AG09309 (cell line): ENCODE measurements at regions not wholly inside any gene's neighbourhood (a gene's known extent, or its start where the extent isn't known, plus 50 kb on each side); places are given as distances from the start of the nearest gene placed in this dataset.

Experiments used
- DNase-seq: peaks from one replicate; pipeline ENCODE4 v3.0.0-alpha.2; 2010; ENCODE audit warnings: low read depth
- H3K4me3 ChIP-seq: 2 replicates; pipeline ENCODE4 v1.5.1; 2011; ENCODE audit warnings: mild to moderate bottlenecking, low read depth, low read length, moderate library complexity; ENCODE audit not compliant: control insufficient read depth
- TF ChIP-seq, protein P1 (sequence below): IDR thresholded peaks from 2 replicates; pipeline ENCODE4 v1.5.1; 2011; ENCODE audit warnings: mild to moderate bottlenecking, low read depth, low read length, inconsistent platforms; ENCODE audit not compliant: insufficient read depth, control insufficient read depth; ENCODE audit errors: missing control alignments

GRCh38 chr6:6861351-6861894 is 246.3 kb upstream of the RREB1 start:
- no peak for DNase-seq
- no peak overlapping the region for H3K4me3 ChIP-seq
- TF ChIP-seq, protein P1, sequence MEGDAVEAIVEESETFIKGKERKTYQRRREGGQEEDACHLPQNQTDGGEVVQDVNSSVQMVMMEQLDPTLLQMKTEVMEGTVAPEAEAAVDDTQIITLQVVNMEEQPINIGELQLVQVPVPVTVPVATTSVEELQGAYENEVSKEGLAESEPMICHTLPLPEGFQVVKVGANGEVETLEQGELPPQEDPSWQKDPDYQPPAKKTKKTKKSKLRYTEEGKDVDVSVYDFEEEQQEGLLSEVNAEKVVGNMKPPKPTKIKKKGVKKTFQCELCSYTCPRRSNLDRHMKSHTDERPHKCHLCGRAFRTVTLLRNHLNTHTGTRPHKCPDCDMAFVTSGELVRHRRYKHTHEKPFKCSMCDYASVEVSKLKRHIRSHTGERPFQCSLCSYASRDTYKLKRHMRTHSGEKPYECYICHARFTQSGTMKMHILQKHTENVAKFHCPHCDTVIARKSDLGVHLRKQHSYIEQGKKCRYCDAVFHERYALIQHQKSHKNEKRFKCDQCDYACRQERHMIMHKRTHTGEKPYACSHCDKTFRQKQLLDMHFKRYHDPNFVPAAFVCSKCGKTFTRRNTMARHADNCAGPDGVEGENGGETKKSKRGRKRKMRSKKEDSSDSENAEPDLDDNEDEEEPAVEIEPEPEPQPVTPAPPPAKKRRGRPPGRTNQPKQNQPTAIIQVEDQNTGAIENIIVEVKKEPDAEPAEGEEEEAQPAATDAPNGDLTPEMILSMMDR: no peak

DNA sequence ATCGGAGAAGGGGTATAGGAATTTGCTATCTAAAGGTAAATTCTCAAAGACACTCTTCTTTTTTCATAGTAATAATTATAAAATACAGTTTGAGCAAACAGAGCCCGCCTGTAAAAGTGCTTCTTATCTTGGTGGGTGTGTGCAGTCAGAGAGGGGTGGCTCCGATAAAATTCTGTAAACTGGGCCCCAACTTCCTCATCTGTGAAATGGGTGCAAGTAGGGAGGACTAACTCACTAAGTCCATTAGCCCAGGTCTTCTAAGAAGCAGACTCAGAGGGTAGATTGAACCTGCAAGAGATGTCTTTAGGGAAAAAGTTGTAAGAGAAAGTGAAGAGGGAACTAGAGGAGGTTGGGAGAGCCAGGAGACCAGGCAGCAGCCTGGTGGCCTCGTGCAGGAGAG is 245.8 kb upstream of the RREB1 start:
- TF ChIP-seq, protein P1: no peak
- no peak for DNase-seq
- H3K4me3 ChIP-seq: no peak overlapping the region

GRCh38 chr6:6863970-6864639 is 243.7 kb upstream of the RREB1 start:
- DNase-seq: no peak
- no peak overlapping the region for H3K4me3 ChIP-seq
- TF ChIP-seq, protein P1: no peak

- H3K4me3 ChIP-seq: no peak overlapping the region
- no peak for DNase-seq
- TF ChIP-seq, protein P1: no peak
Measured at GRCh38 chr6:6865611-6866010, 242.2 kb upstream of the RREB1 start.

GRCh38 chr6:6866656-6867403 is 240.9 kb upstream of the RREB1 start:
- TF ChIP-seq, protein P1: no peak

DNA sequence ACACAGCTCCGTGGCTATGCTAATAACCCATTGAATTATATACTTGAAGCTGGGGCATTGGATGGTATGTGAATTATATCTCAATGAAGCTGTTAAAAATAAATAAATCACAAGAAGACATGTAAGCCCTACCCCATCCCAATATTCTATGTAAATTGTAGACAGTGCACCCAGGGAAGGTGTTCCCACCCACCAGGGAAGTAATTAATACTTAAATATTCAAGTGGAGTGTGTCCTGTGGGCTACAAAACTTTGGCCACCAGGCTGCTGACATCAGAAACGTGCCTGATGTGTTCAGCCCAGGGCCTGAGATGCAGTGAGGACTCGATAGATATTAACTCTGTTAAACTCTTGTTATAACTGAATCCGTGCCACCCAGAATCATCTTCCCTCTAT is 240.4 kb upstream of the RREB1 start:
- DNase-seq: no peak
- no peak overlapping the region for H3K4me3 ChIP-seq
- TF ChIP-seq, protein P1: no peak

More at GRCh38 chr6:6866656-6867403, 240.9 kb upstream of the RREB1 start:
- H3K4me3 ChIP-seq: no peak overlapping the region
- DNase-seq: no peak
